ENCODE measurements at regions not wholly inside any gene's neighbourhood (a gene's known extent, or its start where the extent isn't known, plus 50 kb on each side); places are given as distances from the start of the nearest gene placed in this dataset.
A peak's percentile ranks its signal among the peaks of the same experiment; 100 is the strongest.
"Not testable (repeated sequence)": the region's sequence is repeated elsewhere in the genome, so short reads cannot be mapped to it uniquely, and the experiment has no call there.

DNA sequence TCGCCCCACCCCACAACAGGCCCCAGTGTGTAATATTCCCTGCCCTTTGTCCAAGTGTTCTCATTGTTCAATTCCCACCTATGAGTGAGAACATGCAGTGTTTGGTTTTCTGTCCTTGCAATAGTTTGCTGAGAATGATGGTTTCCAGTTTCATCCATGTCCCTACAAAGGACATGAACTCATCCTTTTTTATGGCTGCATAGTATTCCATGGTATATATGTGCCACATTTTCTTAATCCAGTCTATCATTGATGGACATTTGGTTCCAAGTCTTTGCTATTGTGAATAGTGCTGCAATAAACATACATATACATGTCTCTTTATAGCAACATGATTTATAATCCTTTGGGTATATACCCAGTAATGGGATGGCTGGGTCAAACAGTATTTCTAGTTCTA, 132.7 kb downstream of the SNX10 start:
- DNase-seq, H3K36me3 ChIP-seq, H3K27me3 ChIP-seq, H3K4me3 ChIP-seq, H3K9me3 ChIP-seq: not testable (repeated sequence)

DNA sequence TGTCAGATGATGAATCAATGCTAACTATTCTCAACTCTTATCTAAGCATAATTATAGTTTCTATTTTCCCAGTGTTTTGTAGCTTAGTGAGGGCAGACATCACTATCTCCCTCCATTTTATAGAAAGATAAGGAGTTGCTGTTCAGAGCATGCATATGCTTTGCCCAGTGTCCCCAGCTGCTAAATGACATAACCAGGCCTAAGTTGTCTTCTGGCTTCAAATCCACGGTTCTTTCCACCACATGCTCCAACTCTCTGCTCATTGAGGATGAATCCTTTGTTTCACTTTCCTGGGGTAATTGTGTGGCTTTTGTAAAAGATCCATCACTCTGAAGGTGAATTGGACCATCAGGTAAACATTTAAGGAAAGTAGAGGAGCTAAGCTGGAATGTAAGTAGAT, 134.0 kb downstream of the SNX10 start:
- Histone ChIP-seq H3K9me3 (no peaks in the 10 kb centered on the region), H3K27me3 (peaks cover 2% of the 10 kb centered on the region; the same call in 1 of the 2 replicates), H3K36me3 (no peaks in the 10 kb centered on the region), H3K4me3 (no peak overlapping the region)
- DNase-seq, result no peak

DNA sequence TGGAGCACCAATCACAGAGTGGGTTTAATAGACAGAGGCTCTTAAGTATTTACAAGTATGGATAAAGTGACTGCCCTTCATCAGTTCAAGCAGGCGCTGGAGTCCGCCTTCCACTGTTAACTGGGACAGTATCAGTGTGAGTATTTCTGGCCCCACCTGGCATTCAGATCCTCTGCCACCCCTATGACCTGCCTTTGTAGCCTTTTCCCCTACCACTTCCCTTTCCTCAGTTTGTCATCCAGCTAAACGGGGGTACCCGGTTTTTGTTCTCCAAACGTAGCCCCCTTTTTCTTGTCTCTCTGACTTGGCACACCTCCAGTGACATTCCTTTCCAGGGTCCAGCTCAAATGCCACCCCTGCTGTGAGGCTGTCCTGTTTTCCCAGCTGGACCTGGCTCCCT, 134.4 kb downstream of the SNX10 start:
- no peaks in the 10 kb centered on the region for H3K9me3 ChIP-seq
- H3K4me3 ChIP-seq, result no peak overlapping the region
- no peak for DNase-seq
- H3K36me3 ChIP-seq, result no peaks in the 10 kb centered on the region
- peaks cover 2% of the 10 kb centered on the region; the same call in 1 of the 2 replicates for H3K27me3 ChIP-seq

DNA sequence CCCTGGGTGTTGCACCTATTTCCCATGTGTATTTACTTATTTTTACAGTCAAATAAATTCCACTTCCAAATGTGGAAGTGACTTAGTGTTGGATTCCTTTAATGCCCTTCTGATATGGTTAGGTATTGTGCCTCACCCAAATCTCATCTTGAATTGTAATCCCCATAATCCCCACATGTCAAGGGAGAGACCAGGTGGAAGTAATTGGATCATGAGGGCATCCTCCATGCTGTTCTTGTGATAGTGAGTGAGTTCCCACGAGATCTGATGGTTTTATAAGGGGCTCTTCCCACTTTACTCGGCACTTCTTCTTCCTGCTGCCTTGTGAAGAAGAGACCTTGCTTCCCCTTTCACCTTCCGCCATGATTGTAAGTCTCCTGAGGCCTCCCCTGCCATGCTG, 136.9 kb downstream of the SNX10 start:
- Histone ChIP-seq H3K36me3 (no peaks in the 10 kb centered on the region), H3K9me3 (no peaks in the 10 kb centered on the region), H3K4me3 (no peak overlapping the region), H3K27me3 (no peaks in the 10 kb centered on the region; the same call in 1 of the 2 replicates)
- no peak for DNase-seq

DNA sequence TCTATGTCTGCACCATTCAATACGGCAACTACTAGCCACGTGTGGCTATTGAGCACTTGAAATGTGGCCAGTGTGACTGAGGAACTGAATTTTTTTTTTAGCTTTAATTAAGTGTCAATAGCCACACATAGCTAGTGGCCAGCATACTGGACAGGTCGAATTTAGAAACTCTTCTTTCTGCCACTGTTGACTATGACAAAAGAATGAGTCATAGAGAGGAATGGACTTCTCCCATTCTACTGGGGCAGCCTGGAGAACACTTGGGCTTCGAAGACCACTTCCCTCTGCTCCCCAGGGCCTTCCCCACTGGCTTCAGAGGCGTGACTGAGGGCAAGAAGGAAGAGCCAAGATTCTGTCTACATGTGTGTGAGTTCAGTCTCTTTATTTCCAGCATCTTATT, 137.5 kb downstream of the SNX10 start:
- no peaks in the 10 kb centered on the region; the same call in 1 of the 2 replicates for H3K27me3 ChIP-seq
- no peaks in the 10 kb centered on the region; the same call in 1 of the 2 replicates for H3K9me3 ChIP-seq
- DNase-seq, result peak; percentile 4
- H3K36me3 ChIP-seq, result no peaks in the 10 kb centered on the region
- no peak overlapping the region for H3K4me3 ChIP-seq

DNA sequence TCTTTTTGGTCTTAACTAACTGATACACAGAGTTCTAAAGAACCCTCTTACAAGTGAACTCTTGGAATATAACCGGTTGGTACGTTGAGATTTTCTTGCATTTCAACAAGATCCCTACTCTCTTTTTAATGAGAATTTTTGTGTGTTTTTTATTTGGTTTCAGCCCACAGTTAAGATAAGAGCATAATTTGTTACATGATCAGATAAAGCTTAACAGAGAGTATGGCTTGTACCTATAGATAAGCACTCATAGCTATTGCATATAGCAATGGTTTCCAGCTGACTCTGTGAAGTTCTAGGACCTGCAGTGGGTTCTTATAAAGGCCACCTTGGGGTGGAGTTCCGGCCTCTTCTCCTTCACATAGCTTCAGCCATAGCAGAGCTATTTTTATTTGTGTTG, 143.3 kb downstream of the SNX10 start:
- no peak overlapping the region for H3K4me3 ChIP-seq
- DNase-seq, result no peak
- H3K36me3 ChIP-seq, result no peaks in the 10 kb centered on the region

DNA sequence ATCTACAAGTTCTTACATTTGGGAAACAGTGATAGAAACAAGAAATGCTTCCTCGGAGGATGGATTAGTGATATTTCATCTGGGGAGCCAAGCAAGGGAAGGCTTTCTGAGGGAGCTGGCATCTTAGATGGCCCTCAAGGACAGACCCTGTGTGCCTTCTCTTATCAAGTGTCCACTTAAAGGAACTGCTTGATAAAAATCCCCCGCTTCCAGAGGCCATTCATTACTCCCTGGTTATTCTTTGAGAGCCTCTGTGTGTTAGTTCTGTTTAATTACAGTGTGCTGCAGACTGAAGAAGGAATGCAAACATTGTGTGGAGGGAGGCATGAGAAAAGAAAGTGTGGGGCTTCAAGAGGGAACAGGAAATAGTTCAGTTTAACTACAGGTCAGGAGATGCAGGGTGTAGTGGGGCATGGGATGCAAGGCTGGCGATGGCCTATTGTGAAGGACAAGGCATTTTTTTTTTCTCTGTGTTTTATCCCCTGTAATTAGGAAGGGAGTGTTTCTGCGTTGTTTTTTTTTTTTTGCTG, 145.4 kb downstream of the SNX10 start:
- Histone ChIP-seq H3K36me3 (no peaks in the 10 kb centered on the region), H3K4me3 (no peak overlapping the region), H3K9me3 (no peaks in the 10 kb centered on the region; the same call in 1 of the 2 replicates), H3K27me3 (no peaks in the 10 kb centered on the region; the same call in none of the 2 replicates)
- DNase-seq, result no peak

More for the DNA sequence above, 143.3 kb downstream of the SNX10 start:
- Histone ChIP-seq H3K9me3 (no peaks in the 10 kb centered on the region; the same call in 1 of the 2 replicates), H3K27me3 (no peaks in the 10 kb centered on the region; the same call in none of the 2 replicates)

DNA sequence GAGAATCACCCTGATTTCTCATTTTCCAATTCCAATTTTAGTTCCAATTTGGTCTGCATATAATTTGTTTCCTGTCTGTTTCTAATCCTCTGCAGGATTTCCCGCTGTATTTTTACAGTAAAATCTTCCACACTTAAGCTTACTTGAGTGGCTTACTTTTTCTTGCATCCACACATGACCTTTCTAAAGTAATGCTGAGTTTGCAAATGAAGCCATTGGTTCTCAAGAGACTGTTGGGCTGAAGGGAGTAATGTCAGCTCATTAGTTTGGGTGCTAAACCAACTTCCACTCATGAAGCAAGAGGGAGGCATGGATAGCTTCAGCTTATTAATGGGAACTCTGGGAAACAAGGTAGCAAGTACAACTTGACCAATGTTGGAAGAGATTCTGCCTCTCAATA, 146.4 kb downstream of the SNX10 start:
- Histone ChIP-seq H3K9me3 (no peaks in the 10 kb centered on the region; the same call in 1 of the 2 replicates), H3K4me3 (no peak overlapping the region), H3K27me3 (no peaks in the 10 kb centered on the region; the same call in 1 of the 2 replicates), H3K36me3 (no peaks in the 10 kb centered on the region)
- DNase-seq, result no peak

DNA sequence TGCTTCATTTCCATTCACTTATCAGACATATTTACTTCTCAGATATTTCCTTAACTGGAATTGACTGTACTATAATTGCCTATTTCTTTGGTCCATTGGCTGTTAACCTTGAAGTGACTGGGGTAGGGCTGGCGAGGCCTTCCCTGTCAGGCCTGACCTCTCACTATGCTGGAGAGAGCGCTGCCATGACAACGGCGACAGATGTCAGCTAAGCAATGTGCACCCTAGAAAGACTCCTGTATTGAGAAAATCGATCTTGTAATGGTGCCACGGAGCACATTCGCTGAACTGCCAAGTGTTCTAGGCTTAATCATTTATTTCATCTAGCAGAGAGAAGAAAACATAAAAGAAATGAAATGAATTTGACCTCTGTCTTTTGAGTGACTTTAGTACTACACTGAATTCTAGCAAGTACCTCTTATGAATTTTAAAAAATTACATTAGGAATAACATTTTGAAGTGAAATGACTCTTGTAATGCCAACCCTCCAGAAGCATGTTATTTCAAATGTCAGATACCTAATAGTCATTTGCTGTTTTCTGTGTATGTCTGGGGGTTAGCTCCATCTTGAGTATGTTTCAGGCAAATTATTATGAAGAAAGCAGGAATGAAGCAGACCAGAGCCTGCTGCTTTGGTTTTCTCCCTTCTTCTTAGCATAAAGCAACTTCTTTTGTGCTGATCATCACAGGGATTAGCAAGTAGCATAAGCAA, 148.0 kb downstream of the SNX10 start:
- Histone ChIP-seq H3K27me3 (no peaks in the 10 kb centered on the region; the same call in 1 of the 2 replicates), H3K4me3 (no peak overlapping the region), H3K9me3 (no peaks in the 10 kb centered on the region), H3K36me3 (no peaks in the 10 kb centered on the region)
- DNase-seq, result no peak

DNA sequence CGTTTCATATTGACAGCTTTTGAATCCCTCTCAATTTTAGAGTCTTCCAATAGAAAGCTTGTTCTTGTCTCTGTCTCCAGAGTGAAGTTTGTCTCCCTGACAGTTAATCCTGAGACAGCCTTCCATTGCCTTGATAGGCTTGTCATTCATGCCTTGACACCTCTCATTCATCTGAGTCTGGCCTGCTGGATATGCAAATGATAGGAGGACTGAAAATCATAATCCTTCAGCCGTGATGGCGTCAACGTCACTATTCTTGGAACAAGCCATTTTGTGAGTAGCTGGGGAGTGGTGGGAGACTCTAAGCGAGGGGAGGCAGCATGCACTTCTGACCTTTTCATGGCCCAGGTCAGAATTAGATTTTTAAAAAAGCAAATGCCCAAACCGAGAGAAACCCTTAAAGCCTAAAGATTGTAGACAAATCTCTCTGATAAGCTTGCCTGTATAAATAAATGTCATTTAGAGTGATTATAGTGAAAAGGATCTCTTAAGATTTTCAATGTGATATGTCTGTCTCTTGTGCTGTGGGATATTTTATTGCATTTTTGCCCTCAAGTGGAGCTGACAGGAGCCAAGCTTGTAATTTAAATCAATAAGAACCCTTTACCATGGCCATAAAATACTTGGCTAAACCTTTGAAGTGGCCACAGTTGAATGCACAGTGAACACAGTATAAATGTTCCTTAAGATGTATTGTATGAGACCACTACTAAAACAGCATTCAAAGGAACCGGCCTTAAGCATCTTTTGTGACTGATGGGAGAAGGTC, 148.8 kb downstream of the SNX10 start:
- H3K9me3 ChIP-seq, result no peaks in the 10 kb centered on the region
- no peaks in the 10 kb centered on the region for H3K36me3 ChIP-seq
- no peaks in the 10 kb centered on the region; the same call in 1 of the 2 replicates for H3K27me3 ChIP-seq
- DNase-seq, result no peak
- no peak overlapping the region for H3K4me3 ChIP-seq

DNA sequence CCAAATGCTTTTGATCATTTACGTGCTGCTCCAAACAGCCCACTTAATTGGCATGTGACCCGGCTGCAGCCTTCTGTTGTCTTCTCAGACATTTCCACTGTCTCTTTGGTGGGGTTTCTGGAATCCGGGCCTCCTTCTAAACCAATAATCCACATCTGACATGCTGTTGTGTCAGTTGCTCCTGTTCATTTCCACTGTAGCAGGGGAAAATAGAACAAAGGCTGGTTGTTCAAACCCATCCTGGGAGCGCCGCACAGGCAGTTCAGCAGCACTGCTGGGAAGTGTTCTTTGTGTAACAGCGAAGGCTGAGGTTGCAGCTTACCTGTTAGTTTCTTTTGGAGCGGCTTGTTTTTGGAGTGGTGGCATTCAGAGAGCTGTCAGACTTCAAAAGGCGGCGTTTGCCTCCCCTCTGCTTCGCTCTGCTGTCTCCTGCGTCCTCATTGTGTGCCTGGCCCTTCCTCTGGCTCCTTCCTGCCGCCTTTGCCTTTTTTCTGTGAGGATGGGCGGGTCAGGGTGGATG, 149.4 kb downstream of the SNX10 start:
- Histone ChIP-seq H3K36me3 (no peaks in the 10 kb centered on the region), H3K4me3 (no peak overlapping the region), H3K27me3 (no peaks in the 10 kb centered on the region; the same call in 1 of the 2 replicates), H3K9me3 (no peaks in the 10 kb centered on the region)
- no peak for DNase-seq

DNA sequence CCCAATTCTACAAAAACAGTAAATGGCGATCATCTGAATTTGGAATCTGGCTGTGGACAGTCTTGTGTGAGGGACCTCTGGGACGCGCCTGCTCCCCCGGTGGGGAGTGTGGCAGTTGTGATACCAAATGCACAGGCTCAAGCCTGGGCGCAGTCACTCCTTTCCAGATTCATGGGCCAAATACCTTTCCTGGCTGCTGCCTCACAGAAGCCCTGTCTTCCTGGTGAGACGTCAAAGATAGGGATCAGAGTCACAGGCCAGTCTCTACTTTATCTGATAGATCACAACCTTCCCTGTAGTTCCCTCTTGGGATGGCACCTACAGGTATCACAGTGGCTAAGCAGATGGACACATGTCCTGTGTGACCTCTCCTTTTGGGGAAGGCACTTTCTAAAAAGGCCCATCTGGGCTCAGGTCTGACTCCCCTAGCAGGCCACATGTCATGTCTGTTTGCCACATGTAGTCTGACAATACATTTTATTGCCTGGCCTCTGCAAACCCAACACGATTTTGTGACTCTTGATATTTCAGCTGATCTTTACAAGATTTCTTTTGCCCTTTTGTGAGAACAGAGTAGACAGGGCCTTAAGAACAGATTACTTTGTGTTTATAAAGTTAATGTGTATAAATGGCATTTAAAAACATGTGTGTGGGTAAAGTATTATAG, 150.1 kb downstream of the SNX10 start:
- Histone ChIP-seq H3K9me3 (peaks cover 3% of the 10 kb centered on the region; the same call in 1 of the 2 replicates), H3K4me3 (no peak overlapping the region), H3K36me3 (no peaks in the 10 kb centered on the region), H3K27me3 (no peaks in the 10 kb centered on the region; the same call in 1 of the 2 replicates)
- DNase-seq, result no peak

DNA sequence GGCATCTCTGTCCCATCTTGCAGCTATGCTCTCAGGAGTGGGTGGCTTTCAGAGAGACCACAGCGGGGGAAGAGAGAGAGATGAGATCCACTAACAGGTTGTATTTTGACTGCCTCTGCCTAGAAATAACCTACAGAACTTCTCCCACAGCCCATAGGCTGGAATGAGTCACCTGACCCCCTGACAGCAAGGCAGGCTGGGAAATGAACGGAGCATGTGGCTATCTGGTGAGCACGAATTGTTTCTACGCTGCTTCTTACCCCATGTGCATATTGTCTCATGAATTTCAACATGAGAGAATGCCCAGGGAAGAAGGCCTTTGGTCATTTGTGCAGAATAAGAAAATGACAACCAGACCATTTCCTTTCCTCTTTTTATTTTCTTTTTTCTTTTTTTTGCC, 151.3 kb downstream of the SNX10 start:
- no peaks in the 10 kb centered on the region for H3K36me3 ChIP-seq
- no peaks in the 10 kb centered on the region; the same call in 1 of the 2 replicates for H3K27me3 ChIP-seq
- H3K9me3 ChIP-seq, result peaks cover 3% of the 10 kb centered on the region; the same call in 1 of the 2 replicates
- DNase-seq, result no peak
- H3K4me3 ChIP-seq, result no peak overlapping the region

DNA sequence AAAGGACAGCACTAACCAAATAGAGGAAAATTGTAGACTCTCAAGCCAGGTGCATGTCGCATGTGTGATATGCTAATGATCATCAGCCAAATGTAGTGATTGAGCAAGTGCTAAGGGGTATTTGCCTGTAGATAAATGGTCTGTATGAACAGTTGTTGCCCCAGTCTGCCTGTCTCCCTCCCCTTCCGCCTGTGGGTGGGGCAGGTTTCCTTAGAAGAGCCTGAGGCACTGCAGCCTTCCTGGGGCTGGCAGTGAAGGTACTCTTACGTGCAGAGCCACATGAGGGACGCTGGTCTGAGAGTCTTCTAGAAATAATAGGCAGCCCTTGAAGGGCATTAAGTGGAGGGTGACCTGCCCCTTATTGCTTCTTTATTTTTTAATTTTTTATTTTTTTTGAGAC, 152.1 kb downstream of the SNX10 start:
- Histone ChIP-seq H3K4me3 (no peak overlapping the region), H3K36me3 (no peaks in the 10 kb centered on the region), H3K9me3 (peaks cover 3% of the 10 kb centered on the region; the same call in 1 of the 2 replicates), H3K27me3 (no peaks in the 10 kb centered on the region; the same call in 1 of the 2 replicates)
- DNase-seq, result no peak

DNA sequence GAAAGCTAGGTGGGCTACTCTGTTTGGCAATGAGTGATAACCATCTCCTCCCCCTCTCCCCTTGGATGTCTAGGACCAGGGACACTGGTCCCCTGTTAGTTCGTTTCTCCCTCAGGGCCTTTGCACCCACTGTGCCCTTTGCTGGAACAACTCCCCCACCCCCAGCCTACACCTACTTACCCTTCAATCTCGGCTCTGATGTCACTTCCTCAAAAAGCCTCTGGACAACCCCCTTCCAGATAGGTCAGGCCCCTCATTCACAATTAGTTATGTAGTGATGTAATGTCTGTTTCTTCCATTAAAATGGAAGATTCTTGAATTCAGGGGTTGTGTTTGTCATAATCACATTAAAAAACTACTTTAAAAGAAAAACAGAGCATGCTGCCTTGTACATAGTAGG, 152.9 kb downstream of the SNX10 start:
- no peaks in the 10 kb centered on the region for H3K36me3 ChIP-seq
- H3K9me3 ChIP-seq, result peaks cover 3% of the 10 kb centered on the region; the same call in 1 of the 2 replicates
- H3K4me3 ChIP-seq, result no peak overlapping the region
- no peaks in the 10 kb centered on the region; the same call in 1 of the 2 replicates for H3K27me3 ChIP-seq
- DNase-seq, result no peak

DNA sequence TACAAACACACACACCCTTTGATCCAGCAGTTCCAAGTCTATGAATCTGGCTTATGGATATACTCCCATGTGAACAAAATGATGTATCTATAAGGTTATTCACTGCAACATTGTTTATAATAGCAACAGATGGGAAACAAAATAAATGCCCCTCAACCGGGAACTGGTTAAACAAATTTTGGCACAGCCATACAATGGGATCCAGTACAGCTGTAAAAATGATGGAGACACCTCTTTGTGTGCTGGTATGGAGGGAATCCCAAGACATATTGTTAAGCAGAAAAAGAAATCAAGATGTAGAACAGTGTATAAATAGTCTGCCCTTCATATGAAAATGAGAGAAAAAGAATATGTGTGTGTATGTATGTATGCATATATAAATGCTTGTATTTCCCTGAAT, 155.5 kb downstream of the SNX10 start:
- H3K27me3 ChIP-seq, result no peaks in the 10 kb centered on the region; the same call in 1 of the 2 replicates
- H3K4me3 ChIP-seq, result no peak overlapping the region
- no peak for DNase-seq
- no peaks in the 10 kb centered on the region for H3K36me3 ChIP-seq
- H3K9me3 ChIP-seq, result peaks cover 3% of the 10 kb centered on the region; the same call in 1 of the 2 replicates

Data from MG63 (cell line).